Kidney (tissue), 13 donors: ENCODE measurements at regions not wholly inside any gene's neighbourhood (a gene's known extent, or its start where the extent isn't known, plus 50 kb on each side); places are given as distances from the start of the nearest gene placed in this dataset.

ENCODE experiments used
- DNase-seq, 5 donors: peaks; one replicate each; pipeline ENCODE4 v3.0.0-alpha.2; 2013 to 2020
- FAIRE-seq: peaks from 2 replicates; lab custom pipeline; 2012; peaks lifted over from hg19 to GRCh38; lab: Jason Lieb, UNC
- H3K27ac ChIP-seq, 2 donors: one replicate each; pipeline ENCODE4 v1.7.0; 2013; ENCODE audit warnings: low read depth in 2 of 2, low read length in 2 of 2, inconsistent platforms in 1 of 2
- H3K27me3 ChIP-seq: one replicate; pipeline ENCODE4 v1.7.1; 2013; ENCODE audit warnings: low read length, inconsistent platforms; ENCODE audit not compliant: control insufficient read depth, insufficient read depth
- H3K36me3 ChIP-seq, 3 donors: one replicate each; pipeline versions ENCODE4 v1.7.0 to v1.7.1; 2013; ENCODE audit warnings: low read length in 3 of 3, control low read depth in 1 of 3, inconsistent platforms in 1 of 3; ENCODE audit not compliant: insufficient read depth in 3 of 3, control insufficient read depth in 2 of 3
- H3K4me1 ChIP-seq, 3 donors: one replicate each; pipeline versions ENCODE4 v1.7.0 to v1.7.1; 2013; ENCODE audit warnings: low read length in 3 of 3, inconsistent platforms in 1 of 3, low read depth in 1 of 3; ENCODE audit not compliant: control insufficient read depth in 2 of 3, insufficient read depth in 2 of 3
- H3K4me3 ChIP-seq, 3 donors: one replicate each; pipeline versions ENCODE4 v1.7.0 to v1.8.1; 2013; ENCODE audit warnings: low read length in 3 of 3, control low read depth in 1 of 3, inconsistent platforms in 1 of 3
- H3K9ac ChIP-seq, 3 donors: one replicate each; pipeline versions ENCODE4 v1.7.0 to v1.7.1; 2013; ENCODE audit warnings: low read length in 3 of 3, control low read depth in 1 of 3, inconsistent platforms in 1 of 3
- H3K9me3 ChIP-seq, 3 donors: one replicate each; pipeline versions ENCODE4 v1.7.0 to v1.7.1; 2013; ENCODE audit warnings: low read length in 3 of 3, control low read depth in 1 of 3, inconsistent platforms in 1 of 3; ENCODE audit not compliant: control insufficient read depth in 2 of 3, insufficient read depth in 1 of 3
- CTCF ChIP-seq: IDR thresholded peaks from 3 replicates; pipeline ENCODE4 v1.5.1; 2012; ENCODE audit warnings: mild to moderate bottlenecking, moderate library complexity, borderline replicate concordance; ENCODE audit not compliant: insufficient read depth; ENCODE audit errors: extremely low read depth
- intact Hi-C: fragments of 100-400 bp; cut with DNase I; formaldehyde crosslinking; loops from one replicate; pipeline ENCODE4 v1.11.1; 2022
- donor health status: control.
- donor health status: control.
- donor health status: control.
- donor health status: control.
- donor health status: control.
- donor health status: DM: yes; HTN: yes; CAD: no.
- donor health status: Normal renal cell carcinoma (clear cell type).

- FAIRE-seq (no peak), DNase-seq (no peak)
- no peaks in the 10 kb centered on the region for H3K27me3 ChIP-seq
- no peak overlapping the region for H3K27ac ChIP-seq
- no peak overlapping the region for H3K9ac ChIP-seq
- no peak overlapping the region for H3K4me3 ChIP-seq
- intact Hi-C loops = no loop called here
- TF ChIP-seq CTCF = no peak
- H3K4me1 ChIP-seq = no peaks in the 10 kb centered on the region
- no peaks in the 10 kb centered on the region for H3K36me3 ChIP-seq
- H3K9me3 ChIP-seq = no peaks in the 10 kb centered on the region
Observed at GRCh38 chr9:18137815-18138214, 336.1 kb upstream of the ADAMTSL1 start.

GRCh38 chr9:18138656-18139055 lies 335.3 kb upstream of the ADAMTSL1 start:
- H3K9me3 ChIP-seq = no peaks in the 10 kb centered on the region
- no peaks in the 10 kb centered on the region for H3K36me3 ChIP-seq
- no peak for DNase-seq
- H3K9ac ChIP-seq = no peak overlapping the region
- no peak overlapping the region for H3K27ac ChIP-seq
- TF ChIP-seq CTCF = no peak
- FAIRE-seq = no peak
- intact Hi-C loops = no loop called here
- H3K4me3 ChIP-seq = no peak overlapping the region
- no peaks in the 10 kb centered on the region for H3K27me3 ChIP-seq
- H3K4me1 ChIP-seq = no peaks in the 10 kb centered on the region

- Histone ChIP-seq H3K9me3 (no peaks in the 10 kb centered on the region), H3K4me1 (no peaks in the 10 kb centered on the region), H3K27me3 (no peaks in the 10 kb centered on the region), H3K36me3 (no peaks in the 10 kb centered on the region), H3K9ac (no peak overlapping the region), H3K4me3 (no peak overlapping the region), H3K27ac (no peak overlapping the region)
- intact Hi-C loops = no loop called here
- no peak for DNase-seq
- FAIRE-seq = no peak
- TF ChIP-seq CTCF = no peak
Observed at GRCh38 chr9:18141681-18142080, 332.3 kb upstream of the ADAMTSL1 start.

GRCh38 chr9:18143073-18143745 lies 330.7 kb upstream of the ADAMTSL1 start:
- no peak for DNase-seq
- Histone ChIP-seq H3K9me3 (no peaks in the 10 kb centered on the region), H3K9ac (no peak overlapping the region), H3K4me1 (no peaks in the 10 kb centered on the region), H3K27me3 (no peaks in the 10 kb centered on the region), H3K27ac (no peak overlapping the region), H3K36me3 (no peaks in the 10 kb centered on the region), H3K4me3 (no peak overlapping the region)
- FAIRE-seq = no peak
- no peak for TF ChIP-seq CTCF
- intact Hi-C loops = no loop called here
